SK-MEL-5 (cell line): ENCODE measurements at regions not wholly inside any gene's neighbourhood (a gene's known extent, or its start where the extent isn't known, plus 50 kb on each side); places are given as distances from the start of the nearest gene placed in this dataset.

Experiments used
- DNase-seq: peaks from one replicate; pipeline ENCODE4 v3.0.0-alpha.2; 2016; ENCODE audit warnings: low read depth, low spot score
- in situ Hi-C: cut with HindIII; loops from 2 replicates; pipeline ENCODE4 v1.10.0; 2016; ENCODE audit warnings: low sequenced_read_pairs, high pct_unique_total_duplicates, low pct_unique_long_range_greater_than_20kb

GRCh38 chr15:59847968-59848367 lies 156.1 kb upstream of the FOXB1 start:
- in situ Hi-C loops = no loop called here
- no peak for DNase-seq

GRCh38 chr15:59845942-59846499 lies 156.9 kb upstream of the BNIP2 start:
- no peak for DNase-seq
- in situ Hi-C loops = no loop called here

GRCh38 chr15:59843609-59844008 lies 154.5 kb upstream of the BNIP2 start:
- in situ Hi-C loops = no loop called here
- DNase-seq = no peak

GRCh38 chr15:59841036-59841435 lies 151.9 kb upstream of the BNIP2 start:
- no peak for DNase-seq
- in situ Hi-C loops = no loop called here

- in situ Hi-C loops = no loop called here
Measured at GRCh38 chr15:59839906-59840305, 150.8 kb upstream of the BNIP2 start.

GRCh38 chr15:59838900-59839299 lies 149.8 kb upstream of the BNIP2 start:
- no peak for DNase-seq
- in situ Hi-C loops = no loop called here

More at GRCh38 chr15:59839906-59840305, 150.8 kb upstream of the BNIP2 start:
- no peak for DNase-seq

- DNase-seq = no peak
- in situ Hi-C loops = no loop called here
Measured at GRCh38 chr15:59835776-59836175, 146.7 kb upstream of the BNIP2 start.

- in situ Hi-C loops = no loop called here
- no peak for DNase-seq
Measured at GRCh38 chr15:59834528-59834927, 145.4 kb upstream of the BNIP2 start.

GRCh38 chr15:59833366-59833765 lies 144.2 kb upstream of the BNIP2 start:
- in situ Hi-C loops = no loop called here
- DNase-seq = no peak

GRCh38 chr15:59830873-59831272 lies 141.8 kb upstream of the BNIP2 start:
- no peak for DNase-seq
- in situ Hi-C loops = no loop called here

- DNase-seq = no peak
- in situ Hi-C loops = no loop called here
Measured at GRCh38 chr15:59830098-59830497, 141.0 kb upstream of the BNIP2 start.

- in situ Hi-C loops = no loop called here
- DNase-seq = no peak
Measured at GRCh38 chr15:59828861-59829260, 139.7 kb upstream of the BNIP2 start.

GRCh38 chr15:59828263-59828662 lies 139.1 kb upstream of the BNIP2 start:
- no peak for DNase-seq
- in situ Hi-C loops = no loop called here

- no peak for DNase-seq
- in situ Hi-C loops = no loop called here
Measured at GRCh38 chr15:59825901-59826300, 136.8 kb upstream of the BNIP2 start.

- in situ Hi-C loops = no loop called here
Measured at GRCh38 chr15:59821286-59821685, 132.2 kb upstream of the BNIP2 start.

GRCh38 chr15:59819092-59819491 lies 130.0 kb upstream of the BNIP2 start:
- DNase-seq = no peak
- in situ Hi-C loops = no loop called here

More at GRCh38 chr15:59821286-59821685, 132.2 kb upstream of the BNIP2 start:
- DNase-seq = no peak

- DNase-seq = no peak
- in situ Hi-C loops = no loop called here
Measured at GRCh38 chr15:59818336-59818735, 129.2 kb upstream of the BNIP2 start.

GRCh38 chr15:59817834-59818233 lies 128.7 kb upstream of the BNIP2 start:
- in situ Hi-C loops = no loop called here
- DNase-seq = no peak

GRCh38 chr15:59817053-59817452 lies 127.9 kb upstream of the BNIP2 start:
- in situ Hi-C loops = no loop called here
- DNase-seq = no peak

- DNase-seq = no peak
- in situ Hi-C loops = no loop called here
Measured at GRCh38 chr15:59814409-59814808, 125.3 kb upstream of the BNIP2 start.
